ENCODE measurements at regions not wholly inside any gene's neighbourhood (a gene's known extent, or its start where the extent isn't known, plus 50 kb on each side); places are given as distances from the start of the nearest gene placed in this dataset.
"Not testable (repeated sequence)": the region's sequence is repeated elsewhere in the genome, so short reads cannot be mapped to it uniquely, and the experiment has no call there.

DNA sequence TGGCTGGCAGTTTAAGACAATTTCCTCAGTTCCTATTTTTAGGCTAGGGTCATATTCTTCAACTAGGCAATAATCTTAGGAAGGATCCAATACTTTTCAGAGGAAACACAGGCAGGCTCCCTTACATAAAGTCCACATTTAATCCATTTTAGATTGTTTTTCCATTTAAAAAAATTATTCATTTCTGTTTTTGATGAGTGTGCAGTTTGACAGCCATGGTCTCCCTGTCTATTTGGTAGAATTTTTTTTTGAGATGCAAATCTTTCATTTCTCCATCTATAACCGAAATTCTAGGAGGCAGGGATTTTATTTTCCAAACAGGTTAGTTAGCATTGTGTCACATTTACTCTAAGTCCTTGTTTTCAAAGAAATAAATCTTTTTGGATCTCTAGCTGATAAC lies 326.8 kb downstream of the PPP4R3C start:
- FAIRE-seq, result no peak

DNA sequence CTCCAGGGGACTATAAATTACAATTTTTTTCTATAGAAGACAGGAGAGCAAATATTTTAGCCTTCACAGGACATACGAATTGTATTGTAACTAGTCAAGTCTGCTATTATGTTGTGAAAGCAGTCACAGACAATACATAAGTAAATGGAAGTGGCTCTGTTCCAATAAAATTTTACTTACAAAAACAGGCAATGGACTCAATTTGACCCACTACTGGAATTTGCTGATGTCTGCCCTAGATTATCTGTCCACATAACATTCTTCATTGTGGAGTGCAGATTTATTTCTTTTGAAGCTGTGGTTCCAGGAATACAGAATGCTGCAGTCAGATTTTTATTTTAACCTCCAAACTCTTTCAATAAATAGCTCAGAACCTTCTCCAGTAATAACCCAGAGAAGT lies 330.3 kb downstream of the PPP4R3C start:
- FAIRE-seq, result no peak

- FAIRE-seq, result not testable (repeated sequence)
Observed at GRCh38 chrX:27087176-27087575, 376.0 kb downstream of the PPP4R3C start.

DNA sequence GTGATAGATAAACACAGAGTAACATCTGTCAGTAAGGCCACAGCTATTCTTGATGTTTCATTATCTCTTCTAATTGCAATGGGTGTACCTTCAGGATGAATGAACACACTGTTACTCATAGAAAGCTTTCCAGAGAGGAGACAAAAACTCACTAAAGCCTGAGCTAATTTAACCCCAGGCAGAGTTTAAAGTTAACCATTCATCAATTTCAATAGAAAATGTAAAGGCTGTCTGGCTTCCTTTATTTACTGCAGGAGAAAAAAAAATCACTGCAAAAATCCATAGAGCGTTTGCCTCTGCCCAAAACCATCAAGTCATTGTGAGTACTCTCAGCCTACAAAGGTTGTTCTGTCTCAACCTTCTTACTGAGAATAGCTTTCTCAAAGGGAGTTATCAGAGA lies 376.9 kb downstream of the PPP4R3C start:
- FAIRE-seq, result no peak

GRCh38 chrX:27085346-27085745 lies 377.8 kb downstream of the PPP4R3C start:
- FAIRE-seq, result no peak

- peak; percentile 38 for FAIRE-seq
Observed at GRCh38 chrX:27078371-27078770, 384.8 kb downstream of the PPP4R3C start.

GRCh38 chrX:27057883-27058282 lies 405.3 kb downstream of the PPP4R3C start:
- FAIRE-seq, result no peak

GRCh38 chrX:27039332-27039731 lies 423.8 kb downstream of the PPP4R3C start:
- FAIRE-seq, result no peak

- no peak for FAIRE-seq
Observed at GRCh38 chrX:27008486-27008885, 454.7 kb downstream of the PPP4R3C start.

- no peak for FAIRE-seq
Observed at GRCh38 chrX:26999634-27000033, 463.5 kb downstream of the PPP4R3C start.

DNA sequence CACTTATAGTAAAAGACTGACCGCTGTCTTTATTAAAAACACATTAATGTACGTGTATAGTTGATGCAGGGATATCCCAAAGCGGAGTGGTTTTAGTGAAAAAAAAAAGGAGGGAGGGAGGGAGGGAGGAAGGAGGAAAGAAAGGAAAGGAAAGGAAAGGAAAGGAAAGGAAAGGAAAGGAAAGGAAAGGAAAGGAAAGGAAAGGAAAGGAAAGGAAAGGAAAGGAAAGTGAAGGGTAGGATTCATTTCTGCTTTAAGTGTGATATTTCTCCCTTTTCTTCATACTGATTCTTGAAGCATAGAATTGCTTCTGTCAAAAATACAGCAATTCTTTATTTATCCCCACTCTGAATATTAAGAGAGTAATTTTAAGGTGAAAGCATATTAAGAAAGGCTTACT lies 504.9 kb downstream of the PPP4R3C start:
- no peak for FAIRE-seq

GRCh38 chrX:26954029-26954428 lies 509.1 kb downstream of the PPP4R3C start:
- no peak for FAIRE-seq

DNA sequence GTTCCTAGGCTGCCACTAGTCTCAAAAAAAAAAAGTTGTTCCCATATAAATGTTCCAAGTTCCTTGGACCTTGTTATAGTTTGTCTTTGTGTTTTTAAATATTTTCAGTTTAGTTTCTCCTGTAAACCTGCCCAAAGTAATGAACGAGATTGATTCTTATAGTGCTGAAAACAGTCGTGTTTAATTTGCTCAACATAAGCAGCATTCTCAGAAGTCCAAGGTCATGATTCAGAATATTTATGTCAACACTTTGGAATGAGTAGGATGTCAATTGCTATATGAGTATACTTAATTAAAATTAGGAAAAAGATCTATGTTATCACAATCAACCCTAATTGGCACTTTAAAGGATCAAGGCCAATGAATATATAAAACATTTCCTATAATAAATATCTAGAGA lies 510.9 kb downstream of the PPP4R3C start:
- no peak for FAIRE-seq

DNA sequence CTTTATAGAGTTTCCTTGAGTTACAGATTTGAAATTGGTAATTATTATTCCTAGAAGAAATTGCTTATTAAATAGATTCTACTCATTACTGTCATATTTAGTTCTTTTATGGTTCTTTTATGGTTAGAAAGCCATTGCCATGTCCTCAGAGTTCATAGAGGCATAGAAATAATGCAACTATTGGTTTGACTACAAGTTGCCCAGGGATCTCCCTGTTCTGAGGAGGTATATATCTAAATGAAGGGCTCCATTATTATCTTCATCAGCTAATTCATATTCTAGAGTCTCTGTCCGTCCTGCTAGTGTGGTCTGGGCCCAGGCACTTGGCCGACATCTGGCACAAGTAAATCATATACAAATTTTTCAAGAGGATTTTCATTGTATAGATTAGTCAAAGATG lies 535.7 kb downstream of the PPP4R3C start:
- FAIRE-seq, result no peak

- FAIRE-seq, result no peak
Observed at GRCh38 chrX:26925088-26925487, 538.1 kb downstream of the PPP4R3C start.

DNA sequence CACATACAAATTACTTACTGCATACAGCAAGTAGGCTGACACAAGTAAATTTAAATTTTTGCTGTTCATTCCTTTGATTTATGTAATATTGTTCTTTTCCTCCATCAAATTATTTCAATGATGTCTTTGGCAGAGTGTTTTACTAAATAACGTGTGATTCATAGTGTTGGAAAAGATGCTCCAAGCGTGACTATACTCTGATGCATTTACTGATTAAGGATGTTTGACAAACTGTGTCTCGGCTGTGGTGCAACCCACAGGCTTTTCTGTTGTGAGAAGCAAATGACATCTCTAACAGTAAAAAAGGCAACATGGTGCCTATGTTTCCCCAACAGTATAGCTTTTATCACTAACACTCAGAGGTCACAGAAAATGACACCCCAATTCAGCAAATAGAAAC lies 540.9 kb downstream of the PPP4R3C start:
- no peak for FAIRE-seq

DNA sequence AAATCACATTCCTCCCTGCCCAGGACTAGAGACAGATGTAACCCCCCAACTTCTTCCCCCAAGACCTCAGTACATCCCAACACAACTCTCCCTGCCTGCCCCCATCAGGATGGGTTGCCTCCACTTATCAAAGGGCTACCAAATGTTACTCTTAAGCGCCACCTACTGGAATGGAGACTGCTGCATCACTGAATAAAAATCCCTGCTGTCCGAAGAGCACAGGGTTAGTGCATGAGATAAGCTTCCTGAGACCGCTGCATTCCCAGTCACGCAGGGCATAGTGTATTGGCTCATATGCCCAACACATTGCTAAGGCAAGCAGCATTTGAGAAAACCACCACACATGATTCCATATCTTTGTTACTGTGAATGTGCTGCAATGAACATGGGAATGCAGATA lies 544.5 kb downstream of the PPP4R3C start:
- FAIRE-seq, result no peak

DNA sequence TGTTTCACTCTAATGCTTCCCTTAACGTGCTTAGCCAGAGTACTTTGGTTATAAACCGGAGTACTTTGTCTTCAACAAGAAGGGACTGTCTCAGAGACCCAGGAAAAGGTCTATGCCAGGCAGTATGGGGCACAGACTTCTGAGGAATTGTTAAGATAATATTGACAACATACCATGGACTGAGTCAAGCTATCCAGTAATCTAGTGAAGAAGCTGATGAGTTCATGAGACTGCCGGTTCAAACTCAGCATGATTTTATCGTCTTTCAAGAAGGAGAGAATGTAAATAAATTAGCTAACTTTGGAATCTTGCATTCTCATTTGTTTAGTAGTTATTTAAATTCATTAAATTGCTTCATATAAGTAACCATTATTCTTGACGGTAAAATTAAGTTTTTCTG lies 546.1 kb downstream of the PPP4R3C start:
- no peak for FAIRE-seq

DNA sequence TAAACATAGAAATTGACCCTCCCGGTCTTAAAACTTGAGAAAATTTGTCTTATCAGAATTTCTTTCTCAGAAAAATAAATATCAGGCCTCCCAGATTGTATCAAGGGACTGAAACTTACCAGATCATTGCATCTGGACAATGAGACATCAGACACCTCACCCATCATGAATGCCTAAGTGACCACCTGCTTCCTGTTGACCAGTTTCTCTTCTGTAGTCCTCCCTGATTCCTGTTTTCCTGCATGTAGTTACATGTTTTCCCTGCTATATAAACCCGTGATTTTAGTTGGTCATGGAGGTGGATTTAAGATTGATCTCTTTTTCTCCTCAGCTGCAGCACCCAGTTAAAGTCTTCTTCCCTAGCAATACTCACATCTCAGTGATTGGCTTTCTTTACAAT lies 548.1 kb downstream of the PPP4R3C start:
- no peak for FAIRE-seq

DNA sequence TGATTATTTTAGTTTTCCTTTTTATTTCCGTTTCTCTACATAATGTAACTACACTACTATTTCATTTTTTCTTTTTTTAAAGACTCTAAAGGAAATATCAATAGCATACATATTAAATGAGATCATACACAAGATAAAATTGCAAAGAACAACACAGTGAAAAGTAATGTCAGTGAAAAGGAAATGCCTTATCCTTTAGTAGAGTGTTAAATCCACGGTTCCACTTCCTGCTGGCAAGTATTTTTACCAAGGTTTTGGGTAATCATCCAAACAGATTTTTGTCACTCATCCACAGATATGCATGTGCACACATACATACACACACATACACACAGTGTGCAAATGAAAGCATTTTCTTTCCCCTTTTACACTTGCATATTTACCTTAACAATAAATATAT lies 548.9 kb downstream of the PPP4R3C start:
- no peak for FAIRE-seq

- FAIRE-seq, result not testable (repeated sequence)
Observed at GRCh38 chrX:26911785-26912184, 551.4 kb downstream of the PPP4R3C start.

DNA sequence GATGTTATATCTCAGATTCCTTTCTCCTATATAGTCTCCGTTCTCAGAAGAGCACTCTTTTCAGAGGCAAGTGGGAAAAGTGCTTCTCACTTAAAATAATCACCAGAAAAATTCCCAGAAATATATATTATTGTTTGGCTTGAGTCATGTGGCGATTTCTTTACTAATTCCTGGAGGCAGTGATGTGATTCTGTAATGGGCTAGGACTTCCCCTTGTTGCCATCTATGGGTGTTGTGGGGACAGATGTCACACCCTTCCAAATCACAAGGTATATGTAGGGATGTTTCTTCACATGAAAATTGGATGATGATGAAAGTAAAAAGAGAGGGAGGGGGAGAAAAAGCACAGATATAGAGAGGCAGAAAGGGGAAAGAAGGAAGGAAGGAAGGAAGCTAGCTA lies 553.4 kb downstream of the PPP4R3C start:
- FAIRE-seq, result no peak

DNA sequence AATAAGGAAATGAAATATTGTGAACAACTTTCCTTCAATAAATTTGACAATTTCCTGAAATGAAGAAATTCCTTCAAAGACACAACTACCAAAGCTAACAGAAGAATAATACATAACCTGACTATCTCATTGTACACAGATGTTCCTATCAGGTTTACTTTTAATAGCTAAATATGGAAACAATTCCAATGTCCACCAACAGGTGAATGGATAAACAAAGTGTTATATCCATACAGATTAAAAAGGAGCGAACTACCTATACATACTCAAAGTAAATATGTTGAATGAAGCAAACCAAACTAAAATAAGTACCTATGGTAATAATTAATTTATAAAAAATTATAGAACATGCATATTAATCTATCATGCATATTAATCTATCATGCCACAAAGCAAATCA lies 554.9 kb downstream of the PPP4R3C start:
- FAIRE-seq, result no peak

- FAIRE-seq, result no peak
Observed at GRCh38 chrX:26889574-26889973, 573.6 kb downstream of the PPP4R3C start.

DNA sequence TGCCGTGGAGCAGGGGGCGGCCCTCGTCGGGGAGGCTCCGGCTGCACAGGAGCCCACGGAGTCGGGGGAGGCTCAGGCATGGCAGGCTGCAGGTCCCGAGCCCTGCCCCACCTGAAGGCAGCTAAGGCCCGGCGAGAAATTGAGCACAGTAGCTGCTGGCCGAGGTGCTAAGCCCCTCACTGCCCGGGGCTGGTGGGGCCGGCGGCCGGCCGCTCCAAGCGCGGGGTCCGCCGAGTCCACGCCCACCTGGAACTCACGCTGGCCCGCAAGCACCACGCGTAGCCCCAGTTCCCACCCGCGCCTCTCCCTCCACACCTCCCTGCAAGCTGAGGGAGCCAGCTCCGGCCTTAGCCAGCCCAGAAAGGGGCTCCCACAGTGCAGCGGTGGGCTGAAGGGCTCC lies 589.4 kb downstream of the PPP4R3C start:
- FAIRE-seq, result no peak

- no peak for FAIRE-seq
Observed at GRCh38 chrX:26871967-26872366, 591.2 kb downstream of the PPP4R3C start.

Data from islet of Langerhans (tissue), 1 donor.